HG03066 (cell line): ENCODE measurements at regions not wholly inside any gene's neighbourhood (a gene's known extent, or its start where the extent isn't known, plus 50 kb on each side); places are given as distances from the start of the nearest gene placed in this dataset.
"Not testable (repeated sequence)": the region's sequence is repeated elsewhere in the genome, so short reads cannot be mapped to it uniquely, and the experiment has no call there.

Experiments used
- ATAC-seq: cut with Tn5 transposase; IDR thresholded peaks from one replicate; pipeline ENCODE4 v1.9.1; 2021; ENCODE audit warnings: low read depth; ENCODE audit not compliant: unreplicated experiment

- ATAC-seq = no peak
Measured at GRCh38 chr5:87788416-87788815, 375.7 kb upstream of the CCNH start.

GRCh38 chr5:87787625-87788256 lies 375.0 kb upstream of the CCNH start:
- ATAC-seq = no peak

- ATAC-seq = no peak
Measured at GRCh38 chr5:87787086-87787485, 374.4 kb upstream of the CCNH start.

GRCh38 chr5:87786471-87786870 lies 373.7 kb upstream of the CCNH start:
- ATAC-seq = no peak

GRCh38 chr5:87785554-87786335 lies 373.0 kb upstream of the CCNH start:
- ATAC-seq = no peak

GRCh38 chr5:87784879-87785495 lies 372.3 kb upstream of the CCNH start:
- no peak for ATAC-seq

GRCh38 chr5:87784311-87784710 lies 371.6 kb upstream of the CCNH start:
- ATAC-seq = no peak

- no peak for ATAC-seq
Measured at GRCh38 chr5:87782916-87783315, 370.2 kb upstream of the CCNH start.

GRCh38 chr5:87781976-87782375 lies 369.2 kb upstream of the CCNH start:
- ATAC-seq = no peak

GRCh38 chr5:87780831-87781760 lies 368.4 kb upstream of the CCNH start:
- ATAC-seq = peak; percentile 100

GRCh38 chr5:87778876-87779275 lies 366.1 kb upstream of the CCNH start:
- no peak for ATAC-seq

- no peak for ATAC-seq
Measured at GRCh38 chr5:87777877-87778276, 365.1 kb upstream of the CCNH start.

GRCh38 chr5:87776785-87777184 lies 364.1 kb upstream of the CCNH start:
- ATAC-seq = no peak

GRCh38 chr5:87776302-87776701 lies 363.6 kb upstream of the CCNH start:
- ATAC-seq = not testable (repeated sequence)

GRCh38 chr5:87775228-87775627 lies 362.5 kb upstream of the CCNH start:
- ATAC-seq = no peak

GRCh38 chr5:87774804-87775203 lies 362.1 kb upstream of the CCNH start:
- no peak for ATAC-seq

- no peak for ATAC-seq
Measured at GRCh38 chr5:87770601-87771121, 357.9 kb upstream of the CCNH start.

- ATAC-seq = no peak
Measured at GRCh38 chr5:87770016-87770570, 357.4 kb upstream of the CCNH start.

- no peak for ATAC-seq
Measured at GRCh38 chr5:87769157-87769556, 356.4 kb upstream of the CCNH start.

GRCh38 chr5:87768190-87768589 lies 355.5 kb upstream of the CCNH start:
- no peak for ATAC-seq
